H1 (cell line): ENCODE measurements at regions not wholly inside any gene's neighbourhood (a gene's known extent, or its start where the extent isn't known, plus 50 kb on each side); places are given as distances from the start of the nearest gene placed in this dataset.

Experiments
- EZH2 ChIP-seq: fragments of 200-600 bp; sonication (generic); IDR thresholded peaks from 2 replicates; pipeline ENCODE4 v1.7.1; 2012; ENCODE audit warnings: low read depth, mild to moderate bottlenecking, moderate library complexity, low read length, inconsistent platforms; ENCODE audit not compliant: severe bottlenecking
- HDAC2 ChIP-seq, 2 experiments: fragments of 300-600 bp in 1 of 2; sonication (generic) in 1 of 2; IDR thresholded peaks; 2 replicates each; pipeline ENCODE4 v1.6.1; 2011 to 2012; ENCODE audit warnings: low read depth in 2 of 2, low read length in 2 of 2, mild to moderate bottlenecking in 2 of 2, moderate library complexity in 2 of 2, borderline replicate concordance in 1 of 2, inconsistent platforms in 1 of 2
- SIN3A ChIP-seq, 2 experiments: IDR thresholded peaks in 1 of 2; conservative IDR thresholded peaks in 1 of 2; 2 replicates each; pipeline ENCODE4 v1.6.1; 2011 to 2012; ENCODE audit warnings: low read length in 2 of 2, improper control_type of control experiment in 1 of 2, low read depth in 1 of 2, mild to moderate bottlenecking in 1 of 2

GRCh38 chr14:65200454-65200853 lies 98.1 kb upstream of the MAX start (continued):
- no peak for TF ChIP-seq SIN3A (conservative IDR thresholded peaks at IDR 0.05 in 1 of 2, IDR thresholded peaks at IDR 0.05 in 1 of 2; ENCODE audit: low read depth in 1 of 2, low read length in 2 of 2)
- no peak for TF ChIP-seq HDAC2 (IDR thresholded peaks at IDR 0.05; ENCODE audit: borderline replicate concordance in 1 of 2, low read depth in 2 of 2, low read length in 2 of 2)
- no peak for TF ChIP-seq EZH2
- TF ChIP-seq, all 59 proteins: peak for 0
